NCI-H1105 (cell line): ENCODE measurements at regions not wholly inside any gene's neighbourhood (a gene's known extent, or its start where the extent isn't known, plus 50 kb on each side); places are given as distances from the start of the nearest gene placed in this dataset.

ENCODE experiments used
- DNase-seq: peaks from one replicate; lab custom pipeline; 2025; lab: John Stamatoyannopoulos, UW

DNA sequence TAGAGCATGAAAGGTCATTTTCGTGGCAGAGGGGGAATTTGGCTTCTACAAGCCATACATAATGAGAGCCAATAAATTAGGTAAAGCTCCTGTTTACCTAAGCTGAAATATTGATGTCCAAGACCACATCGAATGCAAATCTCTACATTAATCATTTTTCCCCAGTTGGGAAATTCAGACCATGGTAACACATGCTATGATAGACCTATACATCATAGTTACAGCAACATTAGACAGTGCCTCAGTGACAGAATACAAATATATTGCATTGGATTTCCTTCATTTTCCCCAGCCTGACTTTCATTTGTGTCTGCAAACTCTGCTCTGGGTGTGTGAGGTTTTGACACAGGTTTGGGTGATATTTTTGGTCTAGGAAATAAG lies 1079.7 kb upstream of the TENM4 start:
- DNase-seq = no peak

DNA sequence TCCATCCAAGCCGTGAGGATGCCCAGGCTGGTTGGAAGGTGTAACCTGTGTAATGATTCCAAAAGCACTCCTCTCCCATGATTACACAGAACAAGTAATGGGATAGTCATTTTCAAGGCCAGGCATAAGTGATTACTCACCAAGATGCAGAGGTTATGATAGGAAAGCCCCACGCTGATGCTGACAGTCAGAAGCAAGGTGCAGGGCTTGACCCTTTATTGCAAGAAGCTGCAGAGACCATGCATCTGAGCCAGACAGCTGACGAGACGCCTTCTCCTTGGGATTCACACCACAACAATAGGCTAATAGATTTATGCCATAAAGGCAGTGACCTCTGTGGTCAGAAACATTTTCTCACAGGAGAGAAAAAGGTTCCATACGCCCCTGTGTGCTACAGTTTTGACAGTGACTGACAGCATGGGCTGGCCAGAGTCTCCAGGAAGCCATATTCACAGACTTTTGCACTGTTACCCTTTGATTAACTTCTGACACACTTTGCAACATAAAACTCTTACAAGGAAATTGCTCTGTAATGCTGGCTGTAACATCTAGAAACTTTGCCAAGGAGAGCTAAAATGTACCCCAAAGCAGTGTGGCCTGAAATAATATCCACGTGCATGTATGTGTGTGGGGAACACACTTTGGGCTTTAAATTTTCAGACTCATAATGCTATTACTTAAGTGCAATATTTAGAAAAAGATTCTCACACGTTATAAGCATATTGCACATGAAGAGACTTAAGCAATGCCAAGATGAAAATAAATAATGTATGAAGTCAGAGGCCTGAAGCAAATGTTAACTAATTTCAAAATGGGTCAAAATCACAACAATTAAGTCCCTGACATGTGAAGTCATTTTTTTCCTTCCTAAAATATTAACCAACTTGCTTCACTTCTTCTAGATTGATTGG lies 1079.0 kb upstream of the TENM4 start:
- DNase-seq = no peak

GRCh38 chr11:80517701-80518100 lies 1076.9 kb upstream of the TENM4 start:
- no peak for DNase-seq

DNA sequence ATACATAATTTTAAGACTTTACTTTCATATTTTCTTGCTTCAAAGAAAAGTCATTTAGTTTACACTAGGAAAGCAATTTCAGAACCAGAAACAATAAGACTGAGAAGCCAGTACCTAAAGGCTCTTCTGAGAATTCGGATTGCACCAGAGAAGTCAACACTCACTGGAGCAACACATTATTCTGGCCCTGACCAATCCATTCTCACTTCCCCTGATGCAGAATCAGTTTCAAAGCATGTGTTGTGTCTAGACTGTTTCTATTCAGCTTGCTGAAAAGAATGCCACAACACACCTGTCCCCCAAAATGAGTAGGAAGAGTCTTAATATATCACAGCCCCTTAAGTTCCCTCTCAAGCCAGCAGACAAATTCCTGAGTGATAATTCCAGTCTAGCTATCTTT lies 1074.3 kb upstream of the TENM4 start:
- DNase-seq = no peak

DNA sequence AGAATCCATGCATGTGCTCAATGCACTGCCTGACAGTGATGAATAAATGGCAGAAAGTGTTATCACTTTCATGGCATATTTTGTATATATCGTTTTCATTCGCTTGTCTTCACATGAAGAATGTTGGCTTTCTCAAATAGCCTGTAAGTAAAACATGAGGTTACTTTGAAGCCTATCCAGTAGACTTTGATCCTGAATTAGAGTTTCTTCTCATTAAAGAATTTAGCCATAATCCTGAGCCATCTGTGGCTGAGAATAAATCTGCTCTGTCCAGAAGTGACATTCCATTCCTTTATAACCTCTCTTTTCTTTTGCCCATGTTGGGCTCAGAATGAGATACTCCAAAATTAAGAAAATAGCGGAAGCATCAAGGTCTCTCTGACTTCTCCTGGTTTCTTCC lies 1071.7 kb upstream of the TENM4 start:
- no peak for DNase-seq

DNA sequence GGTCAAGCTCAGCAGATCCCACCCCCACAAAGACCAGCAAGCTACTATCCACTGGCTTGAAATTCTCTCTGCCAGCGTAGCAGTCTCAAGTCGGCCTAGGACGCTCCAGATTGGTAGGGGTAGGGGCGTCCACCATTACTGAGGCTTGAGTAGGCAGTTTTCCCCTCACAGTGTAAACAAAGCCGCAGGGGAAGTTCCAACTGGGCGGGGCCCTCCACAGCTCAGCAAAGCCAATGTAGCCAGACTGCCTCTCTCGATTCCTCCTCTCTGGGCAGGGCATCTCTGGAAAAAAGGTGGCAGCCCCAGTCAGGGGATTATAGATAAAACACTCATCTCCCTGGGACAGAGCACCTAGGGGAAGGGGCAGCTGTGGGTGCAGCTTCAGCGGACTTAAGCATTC lies 1064.9 kb upstream of the TENM4 start:
- no peak for DNase-seq

DNA sequence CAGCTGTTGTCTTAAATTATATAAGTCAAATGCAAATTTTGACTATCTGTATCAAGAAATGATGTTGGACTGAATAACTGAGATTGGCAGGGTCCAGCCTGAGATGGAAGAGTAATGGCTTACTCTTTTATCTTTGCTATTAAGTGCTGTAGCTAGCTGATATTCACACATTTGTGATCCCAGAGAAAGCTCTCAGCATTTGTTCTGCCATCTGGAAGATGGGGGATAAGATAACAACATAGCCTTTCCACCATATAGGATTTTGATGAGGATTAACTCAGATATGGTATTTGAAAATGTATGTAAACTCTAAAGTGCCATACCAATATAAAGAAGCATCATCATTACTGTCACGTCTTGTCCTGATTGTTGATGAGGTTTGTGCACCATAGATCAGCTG lies 1063.2 kb upstream of the TENM4 start:
- no peak for DNase-seq

DNA sequence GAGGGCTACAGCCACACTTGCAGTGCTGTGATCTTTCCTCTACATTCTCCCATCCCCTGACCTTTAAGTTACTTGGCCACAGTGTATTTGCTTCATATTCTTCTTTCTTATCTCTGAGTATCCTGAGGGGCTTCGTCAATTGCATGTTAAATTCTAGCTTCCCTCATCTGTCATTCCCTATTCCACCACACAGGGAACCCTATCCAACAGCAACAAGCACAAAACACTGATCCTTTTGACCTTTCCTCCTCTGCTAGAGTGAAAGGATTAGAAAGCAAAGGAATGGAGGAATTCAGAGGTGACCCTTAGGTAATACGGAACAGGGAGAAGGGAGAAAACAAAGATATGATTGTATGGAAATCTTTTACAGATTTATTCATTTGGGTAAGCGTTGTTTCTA lies 1061.7 kb upstream of the TENM4 start:
- DNase-seq = no peak

- no peak for DNase-seq
Observed at GRCh38 chr11:80495116-80495515, 1054.3 kb upstream of the TENM4 start.

DNA sequence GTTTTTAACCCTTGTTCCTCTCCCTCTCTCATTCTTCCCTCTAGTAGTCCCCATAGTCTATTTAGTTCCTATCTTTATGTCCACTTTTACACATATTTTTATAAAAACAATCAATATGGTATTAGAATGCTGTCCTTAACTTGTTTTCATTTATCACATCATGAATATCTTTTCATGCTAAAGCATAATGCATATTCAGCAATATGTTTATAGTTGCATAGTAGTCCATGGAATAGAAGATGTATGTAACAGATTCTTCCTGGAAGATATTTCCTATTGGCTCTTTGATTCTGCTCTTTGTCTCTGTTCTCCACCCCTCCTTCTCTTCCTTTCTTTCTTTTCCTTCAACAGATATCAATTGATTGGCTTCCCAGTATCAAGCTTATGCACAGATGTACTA lies 1047.1 kb upstream of the TENM4 start:
- DNase-seq = no peak

DNA sequence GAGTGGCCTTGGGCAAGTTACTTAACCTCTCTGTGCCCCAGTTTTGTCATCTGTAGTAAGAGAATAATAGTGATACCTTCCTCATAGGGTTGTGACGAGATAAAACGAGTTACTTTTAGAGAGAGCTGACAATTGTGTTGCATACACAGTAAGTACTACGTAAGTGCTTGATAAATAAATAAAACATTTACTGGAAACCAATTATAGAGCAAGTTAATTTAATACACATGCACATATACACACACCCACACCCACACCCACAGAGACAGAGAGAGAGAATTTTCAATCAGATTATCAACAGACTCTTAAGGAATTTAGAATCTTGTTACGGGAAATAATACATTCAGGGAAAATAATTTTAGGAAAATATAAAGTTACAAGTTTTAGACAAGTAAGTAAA lies 1045.8 kb upstream of the TENM4 start:
- DNase-seq = no peak

DNA sequence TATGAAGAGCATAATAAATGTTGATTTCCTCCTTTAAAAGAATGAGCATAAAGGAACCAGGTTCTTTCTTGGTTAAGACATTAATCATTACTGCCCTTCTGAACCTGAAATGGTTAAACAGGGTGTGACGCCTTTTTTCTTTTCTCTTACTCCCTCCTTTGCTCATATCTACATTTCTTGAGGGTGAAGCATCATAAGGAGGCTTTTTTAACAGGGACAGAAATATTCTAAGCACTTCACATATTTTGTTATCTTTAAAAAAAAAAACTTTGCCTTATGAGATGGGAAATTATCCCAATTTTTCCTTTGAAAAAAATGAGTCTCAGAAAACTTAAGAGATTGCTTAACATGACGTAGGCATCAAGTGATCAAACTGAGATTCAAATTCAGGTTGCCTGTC lies 1036.3 kb upstream of the TENM4 start:
- DNase-seq = no peak

GRCh38 chr11:80473562-80473961 lies 1032.7 kb upstream of the TENM4 start:
- no peak for DNase-seq

- no peak for DNase-seq
Observed at GRCh38 chr11:80469871-80470270, 1029.0 kb upstream of the TENM4 start.

- no peak for DNase-seq
Observed at GRCh38 chr11:80466570-80466969, 1025.7 kb upstream of the TENM4 start.

GRCh38 chr11:80462211-80462610 lies 1021.4 kb upstream of the TENM4 start:
- DNase-seq = no peak

GRCh38 chr11:80458376-80458775 lies 1017.5 kb upstream of the TENM4 start:
- DNase-seq = no peak

- no peak for DNase-seq
Observed at GRCh38 chr11:80457823-80458222, 1017.0 kb upstream of the TENM4 start.

GRCh38 chr11:80455818-80456217 lies 1015.0 kb upstream of the TENM4 start:
- DNase-seq = no peak

DNA sequence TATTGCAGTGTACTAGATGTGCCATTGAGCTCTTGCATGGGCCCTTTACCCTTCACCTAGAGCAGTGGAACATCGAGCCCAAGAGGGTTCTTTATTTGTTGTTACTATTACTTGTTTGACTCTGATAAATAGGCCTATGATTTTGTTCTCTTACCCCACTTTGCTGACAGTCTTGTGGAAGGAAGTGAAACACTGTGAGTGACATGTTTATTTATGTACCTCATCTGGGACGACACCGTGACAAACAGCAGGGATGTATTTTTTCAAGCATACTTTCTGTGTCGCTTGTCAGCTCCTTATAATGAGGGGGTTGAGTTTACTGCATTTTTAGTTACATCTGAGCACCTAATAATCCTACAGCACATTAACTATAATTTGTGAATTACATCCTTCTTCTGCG lies 1010.3 kb upstream of the TENM4 start:
- DNase-seq = no peak

DNA sequence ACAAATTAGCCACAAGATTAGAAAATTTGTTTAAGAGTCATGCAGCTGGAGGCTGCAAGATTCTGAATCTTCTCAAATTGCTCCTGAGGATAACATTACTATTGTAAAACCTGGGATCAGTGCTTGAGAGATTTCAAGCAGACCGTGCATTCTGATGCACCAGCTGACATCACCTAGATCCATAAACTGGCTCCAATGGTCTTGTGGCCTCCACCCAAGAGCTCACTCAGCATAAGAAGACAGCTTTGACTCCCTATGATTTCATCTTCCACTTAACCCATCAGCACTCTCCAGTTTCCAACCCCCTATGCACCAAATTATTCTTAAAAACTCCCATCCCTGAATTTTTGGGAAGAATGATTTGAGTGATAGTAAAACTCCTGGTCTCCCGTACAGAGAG lies 1007.9 kb upstream of the TENM4 start:
- DNase-seq = no peak

- DNase-seq = no peak
Observed at GRCh38 chr11:80443177-80443576, 1002.3 kb upstream of the TENM4 start.

DNA sequence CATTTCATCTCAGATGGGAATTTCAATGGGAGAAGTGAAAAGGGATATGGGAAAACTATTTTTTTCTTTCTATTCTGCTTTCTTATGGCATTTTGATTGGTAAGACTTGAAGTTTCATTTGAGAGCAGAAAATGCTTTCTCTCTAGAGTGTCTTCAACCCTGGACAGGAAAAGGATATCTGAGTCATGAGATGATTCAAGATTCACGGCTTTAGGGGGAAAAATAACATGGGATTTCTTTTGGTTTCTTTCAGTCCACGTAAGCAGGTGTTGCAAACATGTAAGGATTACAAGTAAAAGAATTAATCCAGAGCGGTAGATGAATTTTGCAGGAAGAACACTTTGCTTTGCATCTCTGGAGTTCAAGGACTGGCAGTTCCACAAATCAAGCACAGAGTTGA lies 1001.0 kb upstream of the TENM4 start:
- no peak for DNase-seq

GRCh38 chr11:80440835-80441234 lies 1000.0 kb upstream of the TENM4 start:
- DNase-seq = no peak
